Adrenal gland (tissue), 9 donors: ENCODE measurements at regions not wholly inside any gene's neighbourhood (a gene's known extent, or its start where the extent isn't known, plus 50 kb on each side); places are given as distances from the start of the nearest gene placed in this dataset.

ENCODE experiments used
- DNase-seq, 7 donors: peaks; one replicate each; pipeline ENCODE4 v3.0.0-alpha.2; 2019 to 2020
- H3K27ac ChIP-seq, 5 donors: fragments of 200-600 bp; sonication (generic) in 4 of 5; 1 replicate in 3 of 5; 2 replicates in 2 of 5; pipeline versions ENCODE4 v1.5.1 to v1.8.0; 2016 to 2020; ENCODE audit warnings: mild to moderate bottlenecking in 1 of 5
- H3K27me3 ChIP-seq: fragments of 200-600 bp; 2 replicates; pipeline ENCODE4 v1.8.0; 2021
- H3K36me3 ChIP-seq, 2 donors: fragments of 200-600 bp; replicated peaks in 1 of 2; 1 replicate in 1 of 2; 2 replicates in 1 of 2; pipeline versions ENCODE4 v1.5.1 to v1.8.0; 2018 to 2022
- H3K4me1 ChIP-seq, 2 donors: fragments of 200-600 bp; replicated peaks in 1 of 2; 1 replicate in 1 of 2; 2 replicates in 1 of 2; pipeline versions ENCODE4 v1.5.1 to v1.8.0; 2018 to 2021
- H3K4me3 ChIP-seq, 4 donors: fragments of 200-600 bp; sonication (generic) in 3 of 4; one replicate each; pipeline ENCODE4 v1.5.1; 2016 to 2018
- H3K9me3 ChIP-seq, 3 donors: fragments of 200-600 bp; sonication (generic) in 1 of 3; replicated peaks in 1 of 3; 1 replicate in 2 of 3; 2 replicates in 1 of 3; pipeline versions ENCODE4 v1.5.1 to v1.8.0; 2016 to 2021
- POLR2A ChIP-seq, 2 donors: fragments of 450-650 bp; IDR thresholded peaks; one replicate each; pipeline ENCODE4 v1.6.1; 2017; ENCODE audit warnings: antibody characterized with exemption in 2 of 2, mild to moderate bottlenecking in 2 of 2, moderate library complexity in 1 of 2
- WGBS, 4 donors: extraction: QIAGEN DNeasy Blood & Tissue Kit in 2 of 4; methylation state at CpG; one replicate each; pipeline versions ENCODE4 v1.1.5 to v1.1.7; 2013 to 2017; 5-methylcytosine and 5-hydroxymethylcytosine counted together
- intact Hi-C, 2 donors: fragments of 100-400 bp; cut with DNase I; formaldehyde crosslinking; loops; one replicate each; pipeline versions ENCODE4 v1.14.1 to v1.15.0; 2022 to 2023
- TF ChIP-seq, protein P1 (sequence below), 6 experiments: fragments of 450-650 bp in 4 of 6; fragments of 200-600 bp in 2 of 6; sonication (generic) in 1 of 6; IDR thresholded peaks; 1 replicate in 5 of 6; 2 replicates in 1 of 6; pipeline versions ENCODE4 v1.5.1 to v1.8.0; 2016 to 2021; ENCODE audit warnings: antibody characterized with exemption in 6 of 6, mild to moderate bottlenecking in 2 of 6, moderate library complexity in 1 of 6
- donor health status: healthy with polysubstance abuse.
- donor health status: Bipolar disorder and iron deficiency.
- donor health status: DM: yes; HTN: yes; CAD: no.
- donor health status: DM: no; HTN: no; CAD: no.
- donor health status: DM: no; HTN: no; CAD: no.

- peaks cover 0 to 6% (median 0%) of the 10 kb centered on the region in 3 donors for H3K9me3 ChIP-seq
- H3K4me1 ChIP-seq = no peaks in the 10 kb centered on the region
- H3K4me3 ChIP-seq = no peak overlapping the region
- intact Hi-C loops = loop anchor here (5.0 kb wide), 1 partner anchor 433 kb away; no protein-coding TSS in a partner anchor
- WGBS, 4 donors = 58 to 72% (median 66%) methylated on average over 3 of the region's 3 CpGs
- no peaks in the 10 kb centered on the region for H3K27me3 ChIP-seq
- H3K27ac ChIP-seq = no peak overlapping the region
- DNase-seq = no peak
- TF ChIP-seq, protein P1, sequence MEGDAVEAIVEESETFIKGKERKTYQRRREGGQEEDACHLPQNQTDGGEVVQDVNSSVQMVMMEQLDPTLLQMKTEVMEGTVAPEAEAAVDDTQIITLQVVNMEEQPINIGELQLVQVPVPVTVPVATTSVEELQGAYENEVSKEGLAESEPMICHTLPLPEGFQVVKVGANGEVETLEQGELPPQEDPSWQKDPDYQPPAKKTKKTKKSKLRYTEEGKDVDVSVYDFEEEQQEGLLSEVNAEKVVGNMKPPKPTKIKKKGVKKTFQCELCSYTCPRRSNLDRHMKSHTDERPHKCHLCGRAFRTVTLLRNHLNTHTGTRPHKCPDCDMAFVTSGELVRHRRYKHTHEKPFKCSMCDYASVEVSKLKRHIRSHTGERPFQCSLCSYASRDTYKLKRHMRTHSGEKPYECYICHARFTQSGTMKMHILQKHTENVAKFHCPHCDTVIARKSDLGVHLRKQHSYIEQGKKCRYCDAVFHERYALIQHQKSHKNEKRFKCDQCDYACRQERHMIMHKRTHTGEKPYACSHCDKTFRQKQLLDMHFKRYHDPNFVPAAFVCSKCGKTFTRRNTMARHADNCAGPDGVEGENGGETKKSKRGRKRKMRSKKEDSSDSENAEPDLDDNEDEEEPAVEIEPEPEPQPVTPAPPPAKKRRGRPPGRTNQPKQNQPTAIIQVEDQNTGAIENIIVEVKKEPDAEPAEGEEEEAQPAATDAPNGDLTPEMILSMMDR (IDR thresholded peaks at IDR 0.05) = no peak
- TF ChIP-seq POLR2A (IDR thresholded peaks at IDR 0.05) = no peak
- no peaks in the 10 kb centered on the region for H3K36me3 ChIP-seq
Observed at GRCh38 chr7:64614812-64615211, 51.1 kb upstream of the ZNF107 start.

DNA sequence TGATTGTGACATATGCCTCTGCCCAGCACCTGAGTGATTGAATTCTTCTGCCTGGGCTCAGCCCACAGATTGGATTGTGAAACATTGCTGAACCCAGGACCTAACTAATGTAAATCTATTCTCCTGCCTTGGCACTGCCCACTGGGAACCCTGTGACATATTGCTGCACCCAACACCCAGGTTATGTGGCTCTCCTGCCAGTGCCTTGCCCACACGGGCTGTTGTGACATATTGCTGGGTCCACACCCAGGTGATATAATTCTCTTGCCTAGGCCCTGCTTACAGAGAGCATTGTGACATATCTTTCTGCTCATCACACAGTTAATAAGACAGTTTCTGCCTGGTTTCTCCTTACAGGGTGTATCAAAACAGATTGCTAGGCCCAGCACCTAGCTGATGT lies 50.8 kb upstream of the ZNF680 start:
- intact Hi-C loops = no loop called here
- WGBS, 4 donors = 57 to 89% (median 77%) methylated on average over 1 of the region's 1 CpG
- H3K4me1 ChIP-seq = no peaks in the 10 kb centered on the region
- DNase-seq = no peak
- no peak for TF ChIP-seq POLR2A (IDR thresholded peaks at IDR 0.05)
- TF ChIP-seq, protein P1 (IDR thresholded peaks at IDR 0.05) = no peak
- no peaks in the 10 kb centered on the region for H3K9me3 ChIP-seq
- H3K27ac ChIP-seq = no peak overlapping the region
- no peaks in the 10 kb centered on the region for H3K36me3 ChIP-seq
- no peaks in the 10 kb centered on the region for H3K27me3 ChIP-seq
- H3K4me3 ChIP-seq = no peak overlapping the region
